LNCaP clone FGC (cell line): ENCODE measurements at regions not wholly inside any gene's neighbourhood (a gene's known extent, or its start where the extent isn't known, plus 50 kb on each side); places are given as distances from the start of the nearest gene placed in this dataset.
A peak's percentile ranks its signal among the peaks of the same experiment; 100 is the strongest.

ENCODE experiments used
- DNase-seq: peaks from one replicate; pipeline ENCODE4 v3.0.0-alpha.2; 2011; ENCODE audit warnings: low read depth
- H3K4me3 ChIP-seq: 2 replicates; pipeline ENCODE4 v1.5.1; 2011; ENCODE audit warnings: mild to moderate bottlenecking, low read depth, low read length, control low read depth
- CTCF ChIP-seq: IDR thresholded peaks from 2 replicates; pipeline ENCODE4 v1.5.1; 2012; ENCODE audit warnings: mild to moderate bottlenecking; ENCODE audit not compliant: control insufficient read depth, insufficient read depth; ENCODE audit errors: extremely low read depth

- DNase-seq = no peak
- TF ChIP-seq CTCF = no peak
- no peak overlapping the region for H3K4me3 ChIP-seq
Observed at GRCh38 chr3:24588629-24589512, 94.2 kb upstream of the THRB start.

- no peak overlapping the region for H3K4me3 ChIP-seq
- TF ChIP-seq CTCF = no peak
- DNase-seq = no peak
Observed at GRCh38 chr3:24589513-24589851, 94.8 kb upstream of the THRB start.

- H3K4me3 ChIP-seq = no peak overlapping the region
- no peak for TF ChIP-seq CTCF
- no peak for DNase-seq
Observed at GRCh38 chr3:24589931-24590880, 95.6 kb upstream of the THRB start.

- no peak for TF ChIP-seq CTCF
- DNase-seq = no peak
- no peak overlapping the region for H3K4me3 ChIP-seq
Observed at GRCh38 chr3:24591191-24591590, 96.5 kb upstream of the THRB start.

- no peak overlapping the region for H3K4me3 ChIP-seq
- no peak for TF ChIP-seq CTCF
- DNase-seq = peak; percentile 4
Observed at GRCh38 chr3:24591661-24592555, 97.3 kb upstream of the THRB start.

GRCh38 chr3:24594161-24594560 is 99.5 kb upstream of the THRB start:
- TF ChIP-seq CTCF = no peak
- DNase-seq = no peak
- H3K4me3 ChIP-seq = no peak overlapping the region
